ENCODE measurements at regions not wholly inside any gene's neighbourhood (a gene's known extent, or its start where the extent isn't known, plus 50 kb on each side); places are given as distances from the start of the nearest gene placed in this dataset.

DNA sequence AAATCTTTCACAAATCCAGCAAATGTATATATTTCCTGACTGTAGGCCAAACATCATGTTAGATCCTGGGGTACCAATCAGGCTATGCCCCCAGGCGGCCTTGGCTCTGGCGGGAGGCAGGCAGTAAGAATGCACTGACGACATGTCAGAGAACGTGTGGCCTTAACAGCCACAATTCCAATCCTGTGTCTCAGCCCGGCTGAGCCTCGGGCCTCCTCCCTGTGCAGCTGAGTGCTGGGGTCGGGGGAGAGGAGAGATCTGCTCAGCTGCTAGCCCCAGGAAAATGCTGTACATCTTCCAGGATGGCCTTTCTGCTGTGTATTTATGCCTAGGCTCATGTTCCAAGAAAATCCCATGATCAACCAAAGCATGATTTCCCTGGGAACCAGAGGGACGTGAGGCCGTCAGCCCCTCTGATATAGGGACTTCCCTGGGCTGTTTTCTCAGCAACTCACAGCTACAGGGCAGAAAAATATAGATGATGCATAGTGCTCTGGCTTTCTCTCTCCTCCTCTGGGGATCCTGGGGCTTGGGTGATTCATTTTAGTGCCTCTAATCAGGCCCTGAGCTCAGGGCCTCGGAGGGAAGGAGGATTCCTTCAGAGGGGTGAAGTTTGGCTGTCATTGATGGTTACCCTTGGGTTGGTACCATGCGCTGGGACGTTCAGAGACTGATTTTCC, 604.0 kb downstream of the HS3ST4 start:
- DNase-seq (ENCODE audit: low spot score) = no peak

DNA sequence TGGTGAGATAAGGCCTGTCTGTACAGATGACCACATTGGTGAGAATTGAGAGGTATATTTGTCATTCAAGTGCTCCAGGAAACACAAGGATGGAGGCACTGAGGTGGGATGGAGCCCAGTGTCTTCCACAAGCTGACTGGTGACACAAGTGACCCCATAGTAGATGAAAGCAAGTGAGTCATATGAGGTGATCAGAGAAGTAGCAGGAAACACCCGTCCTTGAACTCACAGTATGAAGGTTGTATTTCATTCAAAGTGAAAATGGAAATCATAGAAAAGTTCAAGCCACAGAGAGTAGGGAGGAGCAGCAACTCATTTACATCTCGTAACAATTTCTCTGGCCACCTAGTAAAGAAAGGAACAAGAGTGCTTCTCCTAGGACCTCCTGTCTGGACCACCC, 609.8 kb downstream of the HS3ST4 start:
- no peak for DNase-seq (ENCODE audit: low spot score)

DNA sequence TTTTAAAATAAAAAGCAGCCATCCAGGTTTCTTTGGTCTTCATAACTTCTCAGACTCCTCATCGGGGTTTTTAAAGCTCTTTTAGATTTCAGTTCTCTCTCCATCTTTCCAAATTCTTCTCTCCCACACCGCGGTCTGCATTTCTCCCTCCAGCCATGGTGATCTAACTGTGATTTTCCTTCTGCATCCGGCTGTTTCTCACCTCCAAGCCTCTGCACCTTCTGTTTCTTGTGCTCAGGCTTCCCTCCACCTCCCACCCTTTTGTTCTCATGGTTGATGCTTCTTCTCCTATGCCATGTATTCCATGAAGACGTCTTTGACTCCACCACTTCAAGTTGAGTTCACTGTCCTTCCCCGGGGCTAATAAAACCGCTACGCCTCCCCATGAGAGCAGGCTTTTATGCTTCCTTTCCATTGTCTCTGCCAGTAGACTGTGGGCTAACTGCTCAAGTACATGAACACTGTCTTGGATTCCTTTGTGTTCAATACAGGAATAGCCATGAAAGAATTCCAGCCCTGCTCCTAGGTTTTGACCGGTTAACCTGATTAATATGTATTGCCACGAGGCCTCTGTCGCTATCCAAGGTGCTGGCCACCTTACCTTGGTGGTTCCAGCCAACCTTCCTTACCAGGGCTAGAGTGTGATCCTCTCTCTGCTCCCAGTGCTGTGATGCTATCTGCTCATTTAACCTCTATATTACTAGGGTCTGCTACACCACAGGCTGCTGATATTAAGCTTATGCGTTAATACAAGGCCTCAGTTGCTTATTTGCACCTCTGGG, 625.1 kb downstream of the HS3ST4 start:
- DNase-seq (ENCODE audit: low spot score) = no peak

DNA sequence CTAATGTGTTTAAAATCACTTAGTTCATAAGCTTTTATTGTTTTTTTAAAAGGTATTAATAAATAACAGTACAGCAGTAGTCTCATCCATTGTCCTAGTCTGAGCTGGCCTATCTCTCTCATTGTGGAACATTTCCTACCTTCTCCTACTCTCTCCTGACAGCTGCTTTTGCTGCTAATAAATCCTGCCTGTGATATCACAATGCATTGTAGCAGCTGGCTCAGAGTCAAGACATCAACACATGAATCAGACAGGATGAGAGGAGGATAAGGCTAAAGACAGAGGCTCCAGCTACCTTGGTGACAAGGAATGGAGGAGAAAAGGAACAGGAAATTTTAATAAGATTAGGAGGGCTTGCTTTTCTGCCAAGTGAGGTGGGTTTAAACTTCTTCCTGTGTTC, 626.1 kb downstream of the HS3ST4 start:
- DNase-seq (ENCODE audit: low spot score) = no peak

DNA sequence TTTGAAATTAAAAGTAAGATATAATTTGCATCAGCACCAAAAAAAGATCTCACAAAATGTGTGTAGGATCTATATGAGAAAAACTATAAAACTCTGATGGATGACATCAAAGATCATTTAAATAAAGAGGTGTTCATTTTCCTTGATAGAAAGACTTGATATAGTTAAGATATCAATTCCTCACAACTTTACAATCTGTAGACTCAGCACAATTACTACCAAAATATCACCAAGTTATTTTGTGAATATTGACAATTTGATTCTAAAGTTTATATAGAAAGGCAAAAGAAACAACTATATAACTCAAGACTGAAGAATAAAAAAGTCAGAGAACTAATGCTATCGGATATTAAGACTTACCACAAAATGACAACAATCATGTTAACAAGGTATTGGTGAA, 638.9 kb downstream of the HS3ST4 start:
- no peak for DNase-seq (ENCODE audit: low spot score)

DNA sequence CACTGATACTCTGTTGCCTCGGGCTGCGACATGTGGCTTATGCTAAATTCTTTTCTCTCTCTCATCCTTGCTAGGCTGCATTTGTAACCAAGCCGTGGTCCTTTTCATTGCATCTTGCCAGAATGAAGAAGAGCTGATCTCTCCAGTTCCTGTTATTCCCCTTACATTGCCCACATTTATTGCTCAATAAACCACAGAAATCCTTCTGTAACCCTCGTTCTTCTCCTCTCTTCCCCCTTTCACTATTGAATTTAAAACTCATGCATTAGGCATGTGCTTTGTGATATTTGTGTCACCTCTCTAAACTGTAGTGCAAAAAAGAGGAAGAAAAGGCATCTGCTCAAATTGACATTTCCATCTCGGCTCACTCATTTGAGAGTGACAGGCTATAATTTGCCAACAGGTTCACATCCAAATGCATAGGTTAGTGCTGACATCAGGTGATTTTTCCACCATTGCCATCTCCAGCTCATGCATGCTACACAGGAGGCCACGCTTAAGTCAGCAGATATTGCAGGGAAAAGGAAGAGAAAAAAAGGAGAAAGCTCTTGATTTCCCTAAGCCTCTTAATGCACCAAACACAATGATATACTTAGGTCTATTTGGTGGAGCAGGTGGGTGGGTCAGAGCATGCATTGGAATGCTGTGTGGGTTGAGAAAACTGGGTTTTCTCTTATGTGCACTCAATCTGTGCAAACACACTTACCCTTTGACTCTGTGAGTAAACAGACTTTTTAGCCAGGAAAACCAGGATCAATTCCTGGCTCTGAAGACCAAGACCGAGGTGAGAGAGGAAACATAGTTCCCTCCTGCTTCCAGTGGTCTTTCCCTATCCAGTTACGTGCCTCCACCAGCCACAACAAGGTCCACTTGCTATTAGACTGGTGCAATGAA, 642.7 kb downstream of the HS3ST4 start:
- no peak for DNase-seq (ENCODE audit: low spot score)

DNA sequence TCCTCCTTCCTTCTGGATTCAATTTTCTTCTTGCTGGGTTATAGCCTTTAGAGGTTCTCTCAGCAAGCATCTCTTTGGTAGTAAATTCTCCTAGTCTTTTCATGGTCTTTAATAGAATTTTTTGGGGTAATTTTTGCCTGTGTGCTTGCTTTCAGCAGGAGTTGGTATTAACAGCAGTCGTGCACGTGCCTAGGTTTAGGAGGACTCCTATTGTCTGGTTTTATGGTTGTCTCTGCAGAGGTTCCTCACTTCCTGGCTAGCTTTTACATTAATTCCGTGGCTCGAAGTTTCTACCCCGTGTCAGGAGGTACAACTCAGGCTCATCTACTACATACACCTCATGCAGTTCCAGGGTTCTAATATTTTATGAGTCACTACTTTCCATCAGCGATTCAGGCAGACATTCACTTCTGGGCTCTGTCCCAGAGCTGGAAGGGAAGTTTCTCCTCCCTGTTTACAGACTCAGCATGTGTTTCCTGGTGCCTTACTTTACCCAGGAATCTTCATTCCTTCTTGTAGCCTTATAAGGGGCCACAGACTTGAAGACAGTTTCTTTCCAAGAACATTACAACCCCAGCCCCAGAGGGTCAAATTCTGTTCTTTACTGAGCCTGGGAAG, 643.6 kb downstream of the HS3ST4 start:
- DNase-seq (ENCODE audit: low spot score) = no peak

DNA sequence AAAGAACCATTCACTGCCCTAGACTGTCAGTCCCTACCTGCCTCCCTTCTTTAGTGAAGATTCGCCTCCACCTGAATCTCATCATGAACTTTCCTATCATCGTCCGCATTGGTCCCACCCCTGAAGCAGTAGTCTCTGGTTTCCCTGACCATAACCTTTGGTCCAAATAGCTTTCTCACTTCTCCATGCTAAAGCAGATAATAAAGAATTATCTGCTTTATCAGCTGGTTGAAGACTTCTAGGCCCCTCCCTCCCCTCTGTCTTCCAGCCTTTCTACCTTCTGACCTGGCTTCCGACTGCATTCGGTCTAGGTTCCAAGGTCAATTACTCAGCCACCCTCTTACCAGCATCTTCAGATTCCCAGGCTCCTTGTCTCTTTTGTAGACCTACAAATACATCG, 650.9 kb downstream of the HS3ST4 start:
- DNase-seq (ENCODE audit: low spot score) = no peak

DNA sequence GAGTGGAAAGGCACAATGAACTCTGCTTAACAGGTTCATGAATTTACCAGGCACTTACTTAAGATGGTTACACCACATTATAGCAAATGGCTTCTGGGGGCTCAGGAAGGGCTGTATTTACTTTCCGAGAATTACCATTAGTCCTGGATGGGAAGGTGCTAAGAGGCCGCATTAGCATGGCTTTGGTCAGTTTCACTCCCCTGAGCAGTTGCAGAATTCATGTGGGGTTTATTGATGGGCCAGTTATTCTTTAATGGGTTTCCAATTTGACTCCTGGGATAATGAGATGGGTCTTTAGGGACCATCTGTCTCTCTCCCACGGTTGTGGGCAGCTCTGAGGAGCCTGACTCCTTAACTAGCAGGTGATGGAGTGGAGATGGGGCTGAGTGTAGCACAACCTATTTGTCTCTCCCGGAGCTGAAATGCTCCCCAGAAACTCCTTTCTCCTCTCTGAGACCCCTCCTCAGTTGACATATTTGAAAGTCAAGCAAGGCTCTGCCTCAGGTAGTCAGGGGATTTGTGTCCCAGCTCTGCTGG, 652.5 kb downstream of the HS3ST4 start:
- DNase-seq (ENCODE audit: low spot score) = no peak

DNA sequence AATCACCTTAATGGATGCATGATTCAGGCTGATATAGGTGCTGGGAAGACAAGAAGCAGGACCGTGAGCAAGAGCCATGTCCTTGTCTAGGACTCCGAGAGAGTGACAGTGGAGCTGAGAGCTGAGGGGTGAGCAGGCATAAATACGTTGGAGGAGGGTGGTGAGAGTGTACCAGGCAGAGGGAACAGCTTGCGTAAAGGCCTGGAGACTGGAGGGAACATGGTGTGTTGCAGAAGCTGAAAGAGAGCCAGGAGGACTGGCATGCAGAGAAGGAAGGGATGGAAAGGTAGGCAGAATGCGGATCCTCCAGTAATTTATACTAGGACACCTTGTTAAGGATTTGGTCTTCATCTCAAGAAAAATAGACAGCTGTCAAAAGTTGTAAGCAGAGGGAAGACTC, 653.2 kb downstream of the HS3ST4 start:
- DNase-seq (ENCODE audit: low spot score) = no peak

DNA sequence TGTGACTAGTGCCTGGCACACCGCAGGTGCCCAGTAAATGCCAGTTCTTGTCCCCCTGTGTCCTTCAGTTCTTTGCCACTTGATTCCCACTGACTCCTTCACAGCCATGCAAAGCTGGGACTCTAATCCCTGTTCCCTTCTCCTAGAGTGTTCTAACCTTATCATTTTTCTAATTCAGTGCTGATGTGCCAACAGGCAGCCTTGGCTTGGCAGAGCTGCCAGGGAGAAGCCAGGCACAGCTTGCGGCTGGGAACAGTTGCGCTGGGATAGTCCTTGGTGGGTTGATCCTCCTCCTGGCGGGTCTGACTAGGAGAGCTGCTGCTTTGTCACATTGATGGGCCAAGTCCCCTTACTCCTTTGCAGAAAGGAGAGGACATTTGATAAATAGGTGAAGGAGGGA, 654.2 kb downstream of the HS3ST4 start:
- DNase-seq (ENCODE audit: low spot score) = no peak

DNA sequence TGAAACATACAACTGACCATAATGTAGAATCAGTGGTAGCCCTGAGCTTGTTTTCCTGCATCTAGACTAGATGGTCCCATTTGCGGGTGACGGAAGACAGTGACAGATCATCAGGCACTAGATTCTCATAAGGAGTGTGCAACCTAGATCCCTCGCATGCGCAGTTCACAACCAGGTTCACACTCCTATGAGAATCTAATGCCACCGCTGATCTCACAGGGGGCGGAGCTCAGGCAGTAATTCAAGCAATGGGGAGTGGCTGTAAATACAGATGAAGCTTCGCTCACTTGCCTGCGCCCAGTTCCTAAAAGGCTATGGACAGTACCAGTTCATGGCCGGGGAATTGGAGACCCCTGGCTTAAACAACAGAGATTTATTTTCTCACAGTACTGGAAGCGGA, 656.3 kb downstream of the HS3ST4 start:
- no peak for DNase-seq (ENCODE audit: low spot score)

DNA sequence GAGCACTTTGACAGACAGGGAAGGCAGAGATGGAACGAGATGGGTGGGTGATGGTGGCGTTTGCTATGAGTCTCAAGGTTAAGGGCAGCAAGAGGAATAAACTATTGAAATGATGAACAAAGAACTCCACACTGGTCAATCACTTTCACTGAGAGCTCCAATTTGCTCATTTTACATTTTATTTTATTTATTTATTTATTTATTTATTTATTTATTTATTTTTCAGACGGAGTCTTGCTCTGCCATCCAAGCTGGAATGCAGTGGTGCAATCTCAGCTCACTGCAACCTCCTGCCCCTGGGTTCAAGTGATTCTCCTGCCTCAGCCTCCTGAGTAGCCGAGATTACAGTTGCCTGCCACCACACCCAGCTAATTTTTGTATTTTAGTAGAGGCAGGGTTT, 669.1 kb downstream of the HS3ST4 start:
- DNase-seq (ENCODE audit: low spot score) = no peak

DNA sequence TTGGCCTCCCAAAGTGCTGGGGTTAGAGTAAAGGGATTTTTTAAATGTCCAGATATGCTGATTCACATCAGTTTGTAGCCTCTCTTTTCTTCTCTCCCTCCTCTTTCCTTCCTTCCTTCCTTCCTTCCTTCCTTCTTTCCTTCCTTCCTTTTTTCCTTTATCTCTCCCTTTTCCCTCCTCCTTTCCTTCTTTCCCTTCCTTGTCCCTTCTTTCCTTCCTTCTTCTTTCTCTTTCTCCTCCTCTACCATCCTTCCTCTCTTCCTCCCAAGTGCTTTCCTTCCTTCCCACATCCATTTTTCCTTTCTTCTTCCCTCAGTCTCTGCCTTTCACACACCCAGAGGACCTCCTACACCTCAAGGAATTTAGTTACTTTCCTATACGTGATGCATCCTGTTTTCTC, 671.8 kb downstream of the HS3ST4 start:
- no peak for DNase-seq (ENCODE audit: low spot score)

DNA sequence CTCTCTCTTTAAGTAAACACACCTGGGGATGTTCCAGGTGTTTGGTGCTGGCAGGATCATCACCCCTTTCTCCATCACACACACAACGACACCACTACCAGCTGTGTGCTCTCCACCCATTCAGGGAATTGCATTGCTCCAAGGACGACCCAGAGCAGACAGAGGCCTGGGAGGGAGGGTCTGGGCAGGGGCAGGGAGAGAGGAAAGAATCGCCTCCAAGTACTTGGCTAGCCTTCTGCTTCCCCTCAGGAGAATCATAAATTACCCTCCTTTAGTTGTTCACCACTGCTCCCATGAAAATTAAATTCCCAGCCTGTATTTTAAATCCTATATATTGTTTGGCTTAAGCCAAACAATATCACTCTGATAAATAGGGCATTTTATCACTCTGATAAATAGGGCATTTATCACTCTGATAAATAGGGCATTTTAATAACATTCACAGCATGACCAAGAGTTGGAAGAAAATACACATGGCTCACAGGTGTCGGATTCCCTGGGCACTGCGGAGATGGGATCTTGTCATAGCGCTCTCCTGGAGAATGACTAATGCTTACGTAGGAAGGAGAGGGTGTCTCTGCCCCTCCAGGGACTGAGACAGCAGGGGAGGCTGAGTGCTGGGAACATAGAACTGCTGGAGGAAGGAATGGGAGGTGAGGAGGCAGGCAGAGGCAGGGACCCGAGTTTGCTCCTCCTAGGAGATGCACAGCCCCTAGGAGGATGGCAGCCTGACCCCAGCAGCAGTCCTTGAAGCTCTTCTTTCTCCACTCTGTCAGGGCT, 673.6 kb downstream of the HS3ST4 start:
- DNase-seq (ENCODE audit: low spot score) = no peak

DNA sequence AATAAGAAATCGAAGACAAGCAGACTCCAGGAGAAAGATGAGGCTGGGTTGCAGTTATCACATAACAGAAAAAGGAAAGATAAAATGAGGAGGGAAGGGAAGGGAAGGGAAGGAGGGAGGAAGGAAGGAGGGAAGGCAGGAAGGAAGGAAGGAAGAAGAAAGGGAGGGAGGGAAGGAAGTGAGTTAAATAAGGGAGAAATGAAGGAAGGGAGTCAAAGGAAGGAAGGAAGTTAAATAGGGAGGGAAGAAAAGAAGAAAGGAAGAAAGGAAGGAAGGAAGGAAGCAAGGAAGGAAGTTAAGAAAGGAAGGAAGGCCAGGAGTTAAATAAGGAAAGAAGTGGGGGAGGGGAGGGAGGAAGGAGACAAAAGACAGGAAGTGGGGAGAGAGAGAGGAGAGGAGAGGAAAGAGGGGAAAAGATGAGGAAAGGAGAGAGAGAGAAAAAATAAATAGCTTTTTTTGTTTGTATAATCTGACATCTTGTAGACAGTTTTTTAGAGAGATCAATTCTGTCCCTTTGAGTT, 679.6 kb downstream of the HS3ST4 start:
- no peak for DNase-seq (ENCODE audit: low spot score)

DNA sequence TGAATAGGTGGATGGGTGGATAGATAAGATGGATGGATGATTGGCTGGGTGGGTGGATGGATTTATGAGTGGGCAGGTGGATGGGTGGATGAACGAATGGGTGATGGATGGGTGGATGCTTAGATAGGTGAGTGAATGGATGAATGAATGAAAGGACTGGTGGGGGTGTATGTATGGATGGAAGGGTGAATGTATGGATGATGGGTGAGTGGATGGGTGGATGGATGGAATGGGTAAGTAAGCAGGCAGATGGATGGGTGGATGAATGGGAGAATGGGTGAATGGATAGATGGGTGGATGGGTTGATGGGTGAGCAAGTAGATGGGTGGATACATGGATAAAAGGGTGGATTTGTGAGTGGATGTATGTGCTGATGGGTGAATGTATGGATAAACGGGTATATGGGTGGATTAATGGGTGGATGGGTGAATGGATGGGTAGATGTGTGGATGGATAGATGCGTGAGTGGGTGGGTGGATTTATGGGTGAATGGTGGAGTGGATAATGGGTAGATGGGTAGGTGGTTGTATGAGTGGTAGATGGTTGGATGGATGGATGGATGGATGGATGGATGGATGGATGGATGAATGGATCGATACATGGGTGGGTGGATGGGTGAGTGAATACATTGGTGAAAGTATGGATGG, 682.6 kb downstream of the HS3ST4 start:
- DNase-seq (ENCODE audit: low spot score) = no peak

DNA sequence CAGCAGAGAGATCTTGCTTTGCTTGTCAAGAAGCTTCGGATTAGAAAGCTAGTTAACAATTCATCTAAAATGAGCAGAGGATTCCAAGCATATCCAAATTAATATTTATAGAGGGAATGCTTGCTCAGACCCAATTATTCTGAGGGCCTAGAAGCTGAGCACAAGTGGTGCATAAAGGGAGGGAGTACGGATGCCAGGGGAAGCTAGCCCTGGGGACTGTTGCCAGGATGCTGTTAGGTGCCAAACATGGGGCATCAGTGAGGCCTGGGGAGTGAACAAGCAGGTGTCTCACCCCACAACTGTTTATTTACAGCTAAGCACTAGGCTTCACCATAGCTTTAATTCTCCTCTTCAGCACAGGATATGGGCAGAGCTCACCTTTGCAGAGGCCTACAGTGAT, 684.1 kb upstream of the C16orf82 start:
- no peak for DNase-seq (ENCODE audit: low spot score)

DNA sequence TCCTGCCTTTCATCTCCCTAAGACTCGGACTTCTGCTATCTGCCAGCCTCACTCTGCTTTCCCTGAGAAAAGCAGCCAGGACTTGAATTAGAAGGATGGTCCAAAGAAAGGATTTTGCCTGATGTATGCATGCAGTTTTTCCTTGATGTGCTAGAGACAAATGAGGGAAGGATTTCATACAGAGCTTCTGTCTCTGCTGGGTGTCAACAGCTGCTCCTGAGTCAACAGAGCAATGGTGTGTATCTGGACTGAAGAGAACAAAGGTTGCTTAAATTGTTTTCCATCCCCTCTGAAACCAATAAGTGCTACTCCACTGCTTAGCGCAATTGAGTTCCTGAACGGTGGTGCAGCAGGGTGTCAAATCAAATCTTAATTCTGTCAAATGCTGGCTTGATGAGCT, 680.6 kb upstream of the C16orf82 start:
- no peak for DNase-seq (ENCODE audit: low spot score)

DNA sequence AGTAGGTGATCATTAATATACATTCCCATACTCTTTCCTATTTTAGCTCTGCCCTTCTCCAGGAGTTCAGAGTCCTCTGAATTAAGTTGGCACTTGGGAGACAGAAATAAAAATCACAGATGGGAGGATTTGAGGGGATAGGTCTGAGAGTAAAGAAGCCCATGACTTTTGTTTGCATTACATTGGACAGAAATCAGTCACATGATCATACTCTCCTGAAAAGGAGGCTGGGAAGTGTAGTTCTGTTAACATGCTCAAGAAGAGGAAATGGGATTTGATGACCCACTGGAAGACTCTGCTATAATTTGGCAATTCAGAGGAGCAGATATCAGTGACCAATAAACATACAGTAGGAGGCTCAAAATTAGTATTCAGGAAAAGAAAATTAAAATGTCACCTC, 674.9 kb upstream of the C16orf82 start:
- DNase-seq (ENCODE audit: low spot score) = no peak
